ENCODE measurements at regions not wholly inside any gene's neighbourhood (a gene's known extent, or its start where the extent isn't known, plus 50 kb on each side); places are given as distances from the start of the nearest gene placed in this dataset.

DNA sequence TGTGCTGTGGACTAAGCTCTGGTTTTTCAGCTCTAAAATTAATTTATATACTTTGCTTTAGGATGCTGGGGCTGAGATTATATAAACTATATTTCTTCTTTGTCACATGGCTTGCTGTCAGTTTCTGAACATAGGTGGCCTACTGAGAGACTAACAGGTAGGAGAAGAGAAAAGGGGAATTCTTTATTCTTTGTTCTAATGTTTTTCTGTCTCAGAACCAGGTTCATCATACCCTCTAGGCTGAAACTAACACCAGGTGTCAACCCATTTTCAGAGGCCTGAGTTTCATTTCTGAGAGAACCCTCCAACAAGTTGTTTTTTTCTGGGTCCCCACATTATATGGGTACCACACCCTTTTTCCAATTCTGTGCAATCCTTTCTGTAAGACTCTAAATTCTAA is 843.6 kb downstream of the TRIB2 start:
- no peak overlapping the region for H3K27ac ChIP-seq (replicated peaks)
- intact Hi-C loops (cut with micrococcal nuclease), result no loop called here
- TF ChIP-seq, protein P1, sequence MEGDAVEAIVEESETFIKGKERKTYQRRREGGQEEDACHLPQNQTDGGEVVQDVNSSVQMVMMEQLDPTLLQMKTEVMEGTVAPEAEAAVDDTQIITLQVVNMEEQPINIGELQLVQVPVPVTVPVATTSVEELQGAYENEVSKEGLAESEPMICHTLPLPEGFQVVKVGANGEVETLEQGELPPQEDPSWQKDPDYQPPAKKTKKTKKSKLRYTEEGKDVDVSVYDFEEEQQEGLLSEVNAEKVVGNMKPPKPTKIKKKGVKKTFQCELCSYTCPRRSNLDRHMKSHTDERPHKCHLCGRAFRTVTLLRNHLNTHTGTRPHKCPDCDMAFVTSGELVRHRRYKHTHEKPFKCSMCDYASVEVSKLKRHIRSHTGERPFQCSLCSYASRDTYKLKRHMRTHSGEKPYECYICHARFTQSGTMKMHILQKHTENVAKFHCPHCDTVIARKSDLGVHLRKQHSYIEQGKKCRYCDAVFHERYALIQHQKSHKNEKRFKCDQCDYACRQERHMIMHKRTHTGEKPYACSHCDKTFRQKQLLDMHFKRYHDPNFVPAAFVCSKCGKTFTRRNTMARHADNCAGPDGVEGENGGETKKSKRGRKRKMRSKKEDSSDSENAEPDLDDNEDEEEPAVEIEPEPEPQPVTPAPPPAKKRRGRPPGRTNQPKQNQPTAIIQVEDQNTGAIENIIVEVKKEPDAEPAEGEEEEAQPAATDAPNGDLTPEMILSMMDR (IDR thresholded peaks at IDR 0.05; ENCODE audit: borderline replicate concordance), result no peak
- H3K36me3 ChIP-seq, result no peaks in the 10 kb centered on the region
- no peak for DNase-seq
- no peak overlapping the region for H3K4me3 ChIP-seq
- H3K27me3 ChIP-seq (ENCODE audit: low read depth), result no peaks in the 10 kb centered on the region
- H3K4me1 ChIP-seq, result no peaks in the 10 kb centered on the region
- H3K9me3 ChIP-seq (replicated peaks), result peaks cover 9% of the 10 kb centered on the region

DNA sequence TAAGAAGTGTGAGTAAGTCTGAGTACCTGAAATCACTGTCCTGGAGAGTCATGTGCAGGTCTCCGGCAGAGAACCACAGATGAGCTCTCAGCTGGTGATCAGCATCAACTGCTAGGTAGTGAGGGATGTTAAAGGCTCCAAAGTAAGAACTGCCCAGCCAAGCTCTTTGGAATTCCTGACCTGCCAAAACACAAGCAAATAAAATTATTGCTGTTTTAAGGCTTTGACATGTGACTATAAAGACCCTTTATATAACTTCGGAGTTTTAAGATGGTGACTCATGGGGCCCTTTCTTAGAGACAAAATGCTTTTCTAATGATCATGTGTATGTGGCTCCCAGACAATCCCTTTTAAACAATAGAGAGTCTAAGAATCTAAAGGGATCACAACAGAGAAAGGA is 855.7 kb downstream of the TRIB2 start:
- Histone ChIP-seq H3K27me3 (ENCODE audit: low read depth) (no peaks in the 10 kb centered on the region), H3K9me3 (replicated peaks) (no peaks in the 10 kb centered on the region), H3K4me3 (no peak overlapping the region), H3K4me1 (no peaks in the 10 kb centered on the region), H3K27ac (replicated peaks) (no peak overlapping the region), H3K36me3 (no peaks in the 10 kb centered on the region)
- intact Hi-C loops (cut with micrococcal nuclease), result no loop called here
- no peak for DNase-seq
- TF ChIP-seq, protein P1 (IDR thresholded peaks at IDR 0.05; ENCODE audit: borderline replicate concordance), result no peak

DNA sequence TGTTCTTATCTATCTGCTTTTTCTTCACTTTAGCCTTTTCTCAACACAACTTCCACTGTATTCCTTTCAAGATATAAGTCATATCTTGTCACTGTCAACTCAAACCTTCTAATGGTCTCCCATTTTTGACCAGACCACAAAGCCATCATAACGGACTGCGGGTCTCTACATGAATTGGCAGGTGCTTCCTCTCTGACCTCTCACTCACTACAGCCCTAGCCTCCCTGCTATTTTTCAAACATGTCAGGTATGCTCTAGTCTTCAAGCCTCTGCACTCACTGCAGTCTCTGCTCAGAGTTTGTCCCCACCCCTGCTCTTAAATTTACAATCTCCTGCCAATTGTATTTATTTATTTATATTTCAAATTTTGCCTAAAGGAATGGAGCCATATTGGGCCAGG is 858.1 kb downstream of the TRIB2 start:
- TF ChIP-seq, protein P1 (IDR thresholded peaks at IDR 0.05; ENCODE audit: borderline replicate concordance), result no peak
- no peak overlapping the region for H3K4me3 ChIP-seq
- no peak for DNase-seq
- H3K27ac ChIP-seq (replicated peaks), result no peak overlapping the region
- no peaks in the 10 kb centered on the region for H3K36me3 ChIP-seq
- intact Hi-C loops (cut with micrococcal nuclease), result no loop called here
- no peaks in the 10 kb centered on the region for H3K27me3 ChIP-seq (ENCODE audit: low read depth)
- no peaks in the 10 kb centered on the region for H3K9me3 ChIP-seq (replicated peaks)
- H3K4me1 ChIP-seq, result no peaks in the 10 kb centered on the region

DNA sequence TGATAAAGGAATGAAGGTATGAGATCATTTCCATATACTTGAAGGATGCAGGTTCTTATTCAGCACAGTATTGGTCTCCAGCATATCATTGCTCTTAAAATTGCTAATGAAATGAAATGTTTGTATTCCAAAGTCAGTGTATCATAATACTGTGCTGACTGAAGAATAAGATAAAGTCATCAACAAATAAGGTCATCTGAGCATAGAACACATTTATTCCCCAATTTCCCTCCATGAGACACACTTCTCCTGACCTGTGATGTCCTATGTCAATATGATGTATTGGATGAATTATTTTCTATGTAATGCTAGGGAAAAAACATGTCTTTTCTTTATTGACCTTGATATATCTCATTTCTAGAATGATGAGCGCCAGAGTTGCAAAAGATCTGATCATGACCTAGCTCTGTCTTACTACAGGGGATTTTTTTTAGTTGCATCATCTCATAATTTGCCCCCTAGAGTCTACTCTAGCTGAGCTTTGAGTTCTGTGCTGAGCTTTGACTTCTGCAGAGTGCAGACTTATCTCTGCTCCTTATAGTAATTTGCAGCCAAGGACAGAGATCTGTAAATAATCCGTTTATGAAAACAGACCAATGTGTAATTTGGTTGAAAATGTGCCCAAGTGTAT is 859.8 kb downstream of the TRIB2 start:
- H3K4me1 ChIP-seq, result no peaks in the 10 kb centered on the region
- no peak for DNase-seq
- no peak overlapping the region for H3K27ac ChIP-seq (replicated peaks)
- H3K36me3 ChIP-seq, result no peaks in the 10 kb centered on the region
- TF ChIP-seq, protein P1 (IDR thresholded peaks at IDR 0.05; ENCODE audit: borderline replicate concordance), result no peak
- H3K4me3 ChIP-seq, result no peak overlapping the region
- intact Hi-C loops (cut with micrococcal nuclease), result no loop called here
- H3K9me3 ChIP-seq (replicated peaks), result no peaks in the 10 kb centered on the region
- H3K27me3 ChIP-seq (ENCODE audit: low read depth), result no peaks in the 10 kb centered on the region

DNA sequence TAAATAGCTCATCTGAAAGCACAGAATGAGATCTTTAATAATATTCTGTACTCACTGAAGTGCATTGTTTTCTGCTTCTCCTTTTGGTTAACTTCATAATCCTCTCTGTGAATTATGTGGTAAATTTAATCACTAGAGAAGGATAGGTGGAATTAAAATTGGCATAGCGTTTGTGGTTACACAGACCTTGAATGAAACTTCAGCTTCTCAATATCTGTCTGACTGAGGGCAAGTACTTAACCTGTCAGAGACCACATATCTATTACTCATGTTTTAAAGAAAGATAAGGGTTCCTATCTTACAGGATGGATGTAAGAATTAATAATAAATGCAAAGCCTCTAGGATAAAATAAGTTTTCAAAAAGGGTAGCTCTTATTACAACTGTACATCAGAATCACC is 861.8 kb downstream of the TRIB2 start:
- Histone ChIP-seq H3K27ac (replicated peaks) (no peak overlapping the region), H3K27me3 (ENCODE audit: low read depth) (no peaks in the 10 kb centered on the region), H3K4me1 (no peaks in the 10 kb centered on the region), H3K9me3 (replicated peaks) (no peaks in the 10 kb centered on the region), H3K4me3 (no peak overlapping the region), H3K36me3 (no peaks in the 10 kb centered on the region)
- TF ChIP-seq, protein P1 (IDR thresholded peaks at IDR 0.05; ENCODE audit: borderline replicate concordance), result no peak
- no peak for DNase-seq
- intact Hi-C loops (cut with micrococcal nuclease), result no loop called here

All from left ventricle myocardium inferior (tissue), 1 donor.